Kidney (tissue), 13 donors: ENCODE measurements at regions not wholly inside any gene's neighbourhood (a gene's known extent, or its start where the extent isn't known, plus 50 kb on each side); places are given as distances from the start of the nearest gene placed in this dataset.

ENCODE experiments used
- DNase-seq, 5 donors: peaks; one replicate each; pipeline ENCODE4 v3.0.0-alpha.2; 2013 to 2020
- FAIRE-seq: peaks from 2 replicates; lab custom pipeline; 2012; peaks lifted over from hg19 to GRCh38; lab: Jason Lieb, UNC
- H3K27ac ChIP-seq, 2 donors: one replicate each; pipeline ENCODE4 v1.7.0; 2013; ENCODE audit warnings: low read depth in 2 of 2, low read length in 2 of 2, inconsistent platforms in 1 of 2
- H3K27me3 ChIP-seq: one replicate; pipeline ENCODE4 v1.7.1; 2013; ENCODE audit warnings: low read length, inconsistent platforms; ENCODE audit not compliant: control insufficient read depth, insufficient read depth
- H3K36me3 ChIP-seq, 3 donors: one replicate each; pipeline versions ENCODE4 v1.7.0 to v1.7.1; 2013; ENCODE audit warnings: low read length in 3 of 3, control low read depth in 1 of 3, inconsistent platforms in 1 of 3; ENCODE audit not compliant: insufficient read depth in 3 of 3, control insufficient read depth in 2 of 3
- H3K4me1 ChIP-seq, 3 donors: one replicate each; pipeline versions ENCODE4 v1.7.0 to v1.7.1; 2013; ENCODE audit warnings: low read length in 3 of 3, inconsistent platforms in 1 of 3, low read depth in 1 of 3; ENCODE audit not compliant: control insufficient read depth in 2 of 3, insufficient read depth in 2 of 3
- H3K4me3 ChIP-seq, 3 donors: one replicate each; pipeline versions ENCODE4 v1.7.0 to v1.8.1; 2013; ENCODE audit warnings: low read length in 3 of 3, control low read depth in 1 of 3, inconsistent platforms in 1 of 3
- H3K9ac ChIP-seq, 3 donors: one replicate each; pipeline versions ENCODE4 v1.7.0 to v1.7.1; 2013; ENCODE audit warnings: low read length in 3 of 3, control low read depth in 1 of 3, inconsistent platforms in 1 of 3
- H3K9me3 ChIP-seq, 3 donors: one replicate each; pipeline versions ENCODE4 v1.7.0 to v1.7.1; 2013; ENCODE audit warnings: low read length in 3 of 3, control low read depth in 1 of 3, inconsistent platforms in 1 of 3; ENCODE audit not compliant: control insufficient read depth in 2 of 3, insufficient read depth in 1 of 3
- intact Hi-C: fragments of 100-400 bp; cut with DNase I; formaldehyde crosslinking; loops from one replicate; pipeline ENCODE4 v1.11.1; 2022
- TF ChIP-seq, protein P1 (sequence below): IDR thresholded peaks from 3 replicates; pipeline ENCODE4 v1.5.1; 2012; ENCODE audit warnings: mild to moderate bottlenecking, moderate library complexity, borderline replicate concordance; ENCODE audit not compliant: insufficient read depth; ENCODE audit errors: extremely low read depth
- donor health status: control.
- donor health status: control.
- donor health status: control.
- donor health status: control.
- donor health status: control.
- donor health status: DM: yes; HTN: yes; CAD: no.
- donor health status: Normal renal cell carcinoma (clear cell type).

DNA sequence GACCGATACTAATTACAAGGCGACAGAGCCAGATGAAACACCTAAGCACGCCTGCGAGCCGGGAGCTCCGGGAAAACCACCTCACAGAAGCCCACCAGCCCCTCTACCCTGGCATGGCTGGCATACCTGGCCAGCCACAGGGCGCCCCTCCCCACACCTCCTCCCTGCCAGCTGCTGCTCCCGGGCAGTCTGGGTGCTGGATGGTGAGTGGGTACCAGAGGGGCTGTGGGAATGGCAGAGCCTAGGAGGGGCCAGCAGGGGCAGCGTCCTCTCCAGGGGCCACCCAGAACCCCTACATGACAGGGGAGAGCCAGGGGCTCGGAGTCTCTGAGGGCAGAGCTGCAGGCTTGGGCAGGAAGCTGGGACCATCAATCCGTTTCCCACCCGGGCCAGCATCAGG, 58.7 kb upstream of the GPC1 start:
- Histone ChIP-seq H3K27ac (no peak overlapping the region), H3K9ac (no peak overlapping the region), H3K4me3 (no peak overlapping the region), H3K4me1 (peaks cover 0 to 2% (median 0%) of the 10 kb centered on the region in 3 donors), H3K27me3 (no peaks in the 10 kb centered on the region), H3K36me3 (no peaks in the 10 kb centered on the region), H3K9me3 (no peaks in the 10 kb centered on the region)
- TF ChIP-seq, protein P1, sequence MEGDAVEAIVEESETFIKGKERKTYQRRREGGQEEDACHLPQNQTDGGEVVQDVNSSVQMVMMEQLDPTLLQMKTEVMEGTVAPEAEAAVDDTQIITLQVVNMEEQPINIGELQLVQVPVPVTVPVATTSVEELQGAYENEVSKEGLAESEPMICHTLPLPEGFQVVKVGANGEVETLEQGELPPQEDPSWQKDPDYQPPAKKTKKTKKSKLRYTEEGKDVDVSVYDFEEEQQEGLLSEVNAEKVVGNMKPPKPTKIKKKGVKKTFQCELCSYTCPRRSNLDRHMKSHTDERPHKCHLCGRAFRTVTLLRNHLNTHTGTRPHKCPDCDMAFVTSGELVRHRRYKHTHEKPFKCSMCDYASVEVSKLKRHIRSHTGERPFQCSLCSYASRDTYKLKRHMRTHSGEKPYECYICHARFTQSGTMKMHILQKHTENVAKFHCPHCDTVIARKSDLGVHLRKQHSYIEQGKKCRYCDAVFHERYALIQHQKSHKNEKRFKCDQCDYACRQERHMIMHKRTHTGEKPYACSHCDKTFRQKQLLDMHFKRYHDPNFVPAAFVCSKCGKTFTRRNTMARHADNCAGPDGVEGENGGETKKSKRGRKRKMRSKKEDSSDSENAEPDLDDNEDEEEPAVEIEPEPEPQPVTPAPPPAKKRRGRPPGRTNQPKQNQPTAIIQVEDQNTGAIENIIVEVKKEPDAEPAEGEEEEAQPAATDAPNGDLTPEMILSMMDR = no peak
- DNase-seq (no peak), FAIRE-seq (no peak)
- intact Hi-C loops = no loop called here

DNA sequence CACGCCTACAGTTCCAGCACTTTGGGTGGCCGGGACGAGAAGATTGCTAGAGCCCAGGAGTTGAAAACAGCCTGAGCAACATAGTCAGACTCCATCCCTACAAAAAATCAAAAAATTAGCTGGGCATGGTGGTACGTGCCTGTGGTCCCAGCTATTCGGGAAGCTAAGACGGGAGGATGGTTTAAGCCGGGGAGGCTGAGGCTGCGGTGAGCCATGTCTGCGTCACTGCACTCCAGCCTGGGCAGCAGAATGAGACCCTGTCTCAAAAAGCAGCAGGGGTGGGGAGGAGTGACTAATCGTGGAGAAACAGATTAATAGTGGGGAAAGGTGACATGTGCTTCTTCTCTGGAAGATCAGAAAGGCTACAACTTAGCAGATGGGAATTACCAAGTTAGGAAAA, 58.1 kb upstream of the GPC1 start:
- intact Hi-C loops = no loop called here
- TF ChIP-seq, protein P1 = no peak
- no peaks in the 10 kb centered on the region for H3K9me3 ChIP-seq
- H3K27me3 ChIP-seq = no peaks in the 10 kb centered on the region
- FAIRE-seq (no peak), DNase-seq (no peak)
- H3K4me1 ChIP-seq = peaks cover 0 to 2% (median 0%) of the 10 kb centered on the region in 3 donors
- no peak overlapping the region for H3K27ac ChIP-seq
- no peak overlapping the region for H3K9ac ChIP-seq
- no peaks in the 10 kb centered on the region for H3K36me3 ChIP-seq
- no peak overlapping the region for H3K4me3 ChIP-seq

DNA sequence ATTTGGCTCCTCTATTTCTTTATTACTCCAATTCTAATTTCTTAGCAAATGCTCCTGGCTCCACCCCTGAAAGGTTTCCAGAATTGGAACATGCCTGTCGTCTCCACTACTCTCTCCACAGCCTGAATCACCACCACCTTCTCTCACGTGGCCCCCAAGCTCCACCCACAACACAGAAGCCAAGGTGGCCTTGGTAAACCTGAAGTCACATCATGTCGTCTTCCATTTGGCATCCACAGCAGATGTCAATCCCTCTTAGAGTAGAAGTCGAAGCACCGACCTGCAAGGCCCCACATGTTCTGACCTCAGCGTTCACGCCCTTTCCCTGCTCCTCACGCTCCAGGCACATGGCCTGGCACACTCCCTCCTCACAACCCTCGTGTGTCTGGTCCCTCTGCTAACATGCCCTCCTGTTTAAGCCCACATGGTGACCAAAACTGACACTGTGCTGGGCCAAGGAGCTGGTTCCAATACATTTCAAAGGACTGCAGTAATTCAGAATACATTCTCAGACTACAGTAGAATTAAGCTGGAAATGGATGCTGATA, 56.3 kb upstream of the GPC1 start:
- Histone ChIP-seq H3K27me3 (no peaks in the 10 kb centered on the region), H3K9ac (no peak overlapping the region), H3K4me1 (peaks cover 0 to 2% (median 0%) of the 10 kb centered on the region in 3 donors), H3K36me3 (no peaks in the 10 kb centered on the region), H3K4me3 (no peak overlapping the region), H3K27ac (no peak overlapping the region), H3K9me3 (no peaks in the 10 kb centered on the region)
- intact Hi-C loops = no loop called here
- FAIRE-seq (no peak), DNase-seq (no peak)
- TF ChIP-seq, protein P1 = no peak

DNA sequence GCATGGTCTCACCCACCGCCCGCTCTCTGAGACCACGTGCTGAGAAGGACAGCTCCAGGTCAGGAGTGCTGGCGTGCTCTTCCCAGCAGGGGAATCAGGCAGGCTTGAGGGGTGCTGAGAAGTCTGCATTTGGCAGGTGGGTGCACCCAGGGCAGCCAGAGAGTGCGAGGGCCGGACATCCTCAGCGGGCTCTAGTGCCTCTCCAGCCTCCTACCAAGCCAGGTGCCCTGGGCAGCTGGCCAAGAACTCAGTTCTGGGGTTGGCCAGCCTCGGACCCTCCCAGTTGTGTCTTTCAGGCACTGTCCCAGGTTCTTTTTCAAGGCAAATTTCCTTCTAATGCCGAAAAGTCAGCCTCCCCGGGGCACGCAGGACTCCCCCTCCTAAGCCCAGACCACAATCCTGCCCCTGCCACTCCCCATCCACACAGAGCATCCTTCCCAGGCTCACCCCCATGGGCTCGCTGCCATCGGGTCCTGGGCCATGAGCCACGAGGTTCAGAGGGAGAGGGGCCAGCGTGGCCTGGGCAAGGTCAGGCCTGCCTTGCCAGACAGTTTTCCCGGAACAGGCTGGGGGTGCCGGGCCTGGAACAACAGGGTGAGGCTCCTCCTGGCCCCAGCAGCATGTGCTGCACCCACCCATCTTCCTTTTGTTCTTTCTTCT, 52.2 kb upstream of the GPC1 start:
- no peak overlapping the region for H3K4me3 ChIP-seq
- H3K36me3 ChIP-seq = no peaks in the 10 kb centered on the region
- intact Hi-C loops = no loop called here
- no peaks in the 10 kb centered on the region for H3K4me1 ChIP-seq
- H3K27me3 ChIP-seq = no peaks in the 10 kb centered on the region
- no peak overlapping the region for H3K27ac ChIP-seq
- no peaks in the 10 kb centered on the region for H3K9me3 ChIP-seq
- no peak for FAIRE-seq
- peak in 1 of 5 donors; percentile 42 for DNase-seq
- H3K9ac ChIP-seq = no peak overlapping the region
- TF ChIP-seq, protein P1 = no peak
